Naive thymus-derived CD8-positive, alpha-beta T cell (primary cell): ENCODE measurements at regions not wholly inside any gene's neighbourhood (a gene's known extent, or its start where the extent isn't known, plus 50 kb on each side); places are given as distances from the start of the nearest gene placed in this dataset.

ENCODE experiments used
- ATAC-seq, 2 donors: fragments of 150-1000 bp; cut with Tn5 transposase in 1 of 2; sonication (Bioruptor Pico), chemical (Tn5 transposase) in 1 of 2; 1 replicate in 1 of 2; 2 replicates in 1 of 2; pipeline ENCODE4 v1.10.0; 2021; ENCODE audit warnings: mild to moderate bottlenecking in 2 of 2, moderate library complexity in 2 of 2
- POLR2A ChIA-PET: fragments of 350-600 bp; sonication (Branson Sonifier 250); formaldehyde crosslinking; loops from one replicate; lab custom pipeline; 2021; ENCODE audit warnings: antibody characterized with exemption; lab: Charles Lee
- DNase-seq, 10 donors: peaks; one replicate each; pipeline versions ENCODE4 v3.0.0 to v3.0.0-alpha.2; 2020 to 2022
- H3K27ac Mint-ChIP-seq, 10 donors: one replicate each; pipeline ENCODE4 v1.8.0; 2020 to 2022; ENCODE audit warnings: mild to moderate bottlenecking in 10 of 10, mixed read lengths in 10 of 10, moderate library complexity in 4 of 10, inconsistent platforms in 1 of 10
- H3K27me3 Mint-ChIP-seq, 5 donors: one replicate each; pipeline ENCODE4 v1.8.0; 2021 to 2022; ENCODE audit warnings: mixed read lengths in 5 of 5
- H3K36me3 Mint-ChIP-seq, 3 donors: one replicate each; pipeline ENCODE4 v1.8.0; 2020 to 2022; ENCODE audit warnings: mixed read lengths in 3 of 3, mild to moderate bottlenecking in 2 of 3, inconsistent platforms in 1 of 3
- H3K4me1 Mint-ChIP-seq, 4 donors: one replicate each; pipeline ENCODE4 v1.8.0; 2021 to 2022; ENCODE audit warnings: mixed read lengths in 4 of 4
- H3K4me3 Mint-ChIP-seq, 10 donors: one replicate each; pipeline ENCODE4 v1.8.0; 2020 to 2022; ENCODE audit warnings: mild to moderate bottlenecking in 10 of 10, mixed read lengths in 10 of 10, moderate library complexity in 6 of 10, inconsistent platforms in 1 of 10
- H3K9me3 Mint-ChIP-seq, 9 donors: one replicate each; pipeline ENCODE4 v1.8.0; 2020 to 2022; ENCODE audit warnings: mixed read lengths in 9 of 9, mild to moderate bottlenecking in 3 of 9, inconsistent platforms in 1 of 9, moderate library complexity in 1 of 9

GRCh38 chr9:79127661-79128060, 444.1 kb upstream of the TLE4 start:
- no peak for DNase-seq
- H3K36me3 Mint-ChIP-seq, result no peaks in the 10 kb centered on the region
- H3K4me1 Mint-ChIP-seq, result no peaks in the 10 kb centered on the region
- no peak for ATAC-seq
- H3K4me3 Mint-ChIP-seq, result no peak overlapping the region
- H3K27me3 Mint-ChIP-seq, result peaks cover 0 to 4% (median 0%) of the 10 kb centered on the region in 5 donors
- POLR2A ChIA-PET, result no interaction called here
- no peak overlapping the region for H3K27ac Mint-ChIP-seq
- H3K9me3 Mint-ChIP-seq, result no peaks in the 10 kb centered on the region

DNA sequence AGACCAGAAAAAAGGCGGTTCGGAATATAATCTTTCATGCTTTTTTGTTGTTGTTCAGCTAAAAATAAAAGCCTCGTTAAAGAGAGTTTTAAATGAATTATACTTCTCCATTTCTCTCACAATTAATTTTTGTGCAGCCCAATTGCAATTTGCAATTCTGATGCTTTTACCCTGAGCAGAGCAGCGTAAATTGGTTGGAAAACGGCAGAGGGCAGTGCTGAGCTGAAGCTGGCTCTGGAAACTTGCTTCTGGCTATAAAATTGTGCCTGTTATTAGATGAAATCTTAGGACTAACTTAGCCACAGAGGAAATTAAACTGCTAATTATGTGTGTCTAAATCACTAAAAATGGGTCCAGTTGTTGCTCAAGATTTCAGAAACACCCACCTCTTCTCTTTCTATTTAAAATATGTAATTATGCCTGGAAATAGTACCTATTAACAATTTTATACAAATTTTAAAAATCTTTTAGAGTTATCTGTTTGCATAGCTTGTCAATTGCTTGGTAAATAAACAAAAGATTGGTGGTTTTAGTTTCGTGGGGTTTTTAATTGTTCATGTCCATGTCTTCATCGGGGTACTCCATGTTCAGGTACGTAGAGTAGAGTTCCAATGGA, 441.8 kb upstream of the TLE4 start:
- no peaks in the 10 kb centered on the region for H3K36me3 Mint-ChIP-seq
- H3K27ac Mint-ChIP-seq, result no peak overlapping the region
- DNase-seq (peak in 1 of 10 donors; percentile 4), ATAC-seq (no peak)
- peaks cover 0 to 12% (median 2%) of the 10 kb centered on the region in 5 donors for H3K27me3 Mint-ChIP-seq
- no peak overlapping the region for H3K4me3 Mint-ChIP-seq
- no peaks in the 10 kb centered on the region for H3K9me3 Mint-ChIP-seq
- POLR2A ChIA-PET, result no interaction called here
- H3K4me1 Mint-ChIP-seq, result no peaks in the 10 kb centered on the region

DNA sequence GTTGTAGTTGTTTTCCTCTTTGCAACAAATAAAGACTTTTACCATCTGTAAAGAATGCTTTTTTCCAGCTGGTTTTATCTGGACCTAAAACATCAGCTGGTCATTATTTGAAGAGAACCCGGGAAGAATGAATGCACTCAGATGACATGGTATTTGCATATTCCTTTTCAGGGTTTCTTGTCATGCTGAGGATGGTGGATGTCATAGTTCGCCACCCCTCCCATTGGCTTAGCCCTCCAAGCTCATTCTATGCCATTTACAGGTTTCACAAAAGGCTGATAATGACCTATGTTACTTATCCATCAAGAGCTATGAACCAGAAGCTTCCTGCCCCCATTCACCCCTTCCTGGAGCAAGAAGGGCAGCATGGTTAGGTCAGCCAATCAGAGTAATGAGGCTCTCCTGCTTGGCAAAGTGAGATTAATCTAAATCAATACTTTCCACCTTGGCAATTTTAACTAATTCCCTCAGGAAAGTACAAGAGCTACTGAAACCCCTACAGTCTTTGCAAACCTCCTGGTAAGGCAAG, 440.5 kb upstream of the TLE4 start:
- no peak overlapping the region for H3K4me3 Mint-ChIP-seq
- H3K27ac Mint-ChIP-seq, result no peak overlapping the region
- no peaks in the 10 kb centered on the region for H3K9me3 Mint-ChIP-seq
- no peaks in the 10 kb centered on the region for H3K4me1 Mint-ChIP-seq
- ATAC-seq, result no peak
- no peaks in the 10 kb centered on the region for H3K36me3 Mint-ChIP-seq
- DNase-seq, result no peak
- POLR2A ChIA-PET, result no interaction called here
- peaks cover 0 to 15% (median 5%) of the 10 kb centered on the region in 5 donors for H3K27me3 Mint-ChIP-seq

DNA sequence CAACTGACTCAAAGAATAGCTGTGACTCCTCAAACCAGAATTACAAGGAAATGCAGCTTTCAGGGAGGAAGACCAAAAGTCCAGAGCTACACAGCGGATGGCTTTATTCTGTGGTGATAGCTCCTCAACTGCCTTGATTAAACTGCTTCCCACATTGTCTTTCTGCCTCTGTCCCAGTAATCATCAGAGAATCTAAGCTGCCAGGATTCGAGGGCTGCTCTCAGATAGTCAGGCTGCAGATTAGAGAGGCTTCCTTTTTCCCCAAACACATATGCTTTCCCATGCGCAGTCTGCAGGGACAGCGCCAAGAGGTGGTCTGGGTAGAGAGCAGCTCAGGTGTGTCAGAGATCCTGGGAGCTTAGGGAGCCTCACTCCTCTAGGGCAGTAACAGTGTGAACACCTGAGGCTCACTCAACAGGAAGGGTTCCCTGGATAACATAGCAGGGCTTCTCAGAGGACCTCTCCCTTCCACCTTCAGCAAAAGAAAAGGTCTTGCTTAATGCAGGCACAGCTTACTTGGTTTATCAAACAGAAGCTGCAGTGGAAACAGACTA, 439.9 kb upstream of the TLE4 start:
- no peaks in the 10 kb centered on the region for H3K9me3 Mint-ChIP-seq
- POLR2A ChIA-PET, result no interaction called here
- no peak overlapping the region for H3K4me3 Mint-ChIP-seq
- H3K27me3 Mint-ChIP-seq, result peaks cover 0 to 15% (median 5%) of the 10 kb centered on the region in 5 donors
- H3K27ac Mint-ChIP-seq, result no peak overlapping the region
- ATAC-seq, result no peak
- no peaks in the 10 kb centered on the region for H3K4me1 Mint-ChIP-seq
- no peak for DNase-seq
- H3K36me3 Mint-ChIP-seq, result no peaks in the 10 kb centered on the region

GRCh38 chr9:79134654-79135053, 437.1 kb upstream of the TLE4 start:
- ATAC-seq (no peak), DNase-seq (no peak)
- POLR2A ChIA-PET, result no interaction called here
- no peak overlapping the region for H3K4me3 Mint-ChIP-seq
- no peaks in the 10 kb centered on the region for H3K9me3 Mint-ChIP-seq
- peaks cover 0 to 11% (median 6%) of the 10 kb centered on the region in 5 donors for H3K27me3 Mint-ChIP-seq
- no peaks in the 10 kb centered on the region for H3K4me1 Mint-ChIP-seq
- no peak overlapping the region for H3K27ac Mint-ChIP-seq
- no peaks in the 10 kb centered on the region for H3K36me3 Mint-ChIP-seq

DNA sequence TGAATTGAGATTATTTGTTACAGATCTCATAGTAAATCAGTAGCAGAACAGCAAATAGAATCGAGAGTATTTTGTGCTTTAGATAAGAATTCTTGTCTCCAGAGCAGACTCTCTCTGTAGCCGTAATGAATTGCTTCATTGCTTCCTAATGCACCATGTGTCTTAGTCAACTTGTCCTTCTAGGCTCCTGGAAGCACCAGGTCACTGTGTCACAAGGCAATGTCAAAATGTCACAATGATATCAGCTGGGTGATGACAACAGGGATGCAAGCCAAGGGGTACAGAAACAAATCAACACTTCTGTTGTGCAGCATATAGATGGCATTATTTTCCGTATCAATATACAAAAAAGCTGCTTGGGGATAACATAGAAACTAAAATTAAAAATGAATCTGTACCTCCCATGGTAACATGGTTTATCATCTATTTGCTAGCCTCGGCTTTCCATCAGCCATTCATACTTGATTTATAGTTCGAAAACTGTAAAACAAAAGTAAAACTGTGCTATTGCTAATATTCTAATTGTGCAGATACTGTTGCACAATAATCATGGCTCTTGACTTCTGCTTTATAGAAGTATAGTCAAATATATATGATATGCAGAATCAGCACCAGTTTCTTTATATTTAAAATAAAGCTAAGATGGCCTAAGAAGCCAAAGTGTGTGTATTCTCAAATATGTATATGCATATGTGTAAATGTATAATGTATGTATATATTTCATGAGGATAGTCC, 435.9 kb upstream of the TLE4 start:
- H3K36me3 Mint-ChIP-seq, result no peaks in the 10 kb centered on the region
- DNase-seq, result no peak
- peaks cover 0 to 11% (median 6%) of the 10 kb centered on the region in 5 donors for H3K27me3 Mint-ChIP-seq
- no peaks in the 10 kb centered on the region for H3K9me3 Mint-ChIP-seq
- H3K4me3 Mint-ChIP-seq, result no peak overlapping the region
- no peak for ATAC-seq
- no peak overlapping the region for H3K27ac Mint-ChIP-seq
- H3K4me1 Mint-ChIP-seq, result no peaks in the 10 kb centered on the region
- POLR2A ChIA-PET, result no interaction called here

DNA sequence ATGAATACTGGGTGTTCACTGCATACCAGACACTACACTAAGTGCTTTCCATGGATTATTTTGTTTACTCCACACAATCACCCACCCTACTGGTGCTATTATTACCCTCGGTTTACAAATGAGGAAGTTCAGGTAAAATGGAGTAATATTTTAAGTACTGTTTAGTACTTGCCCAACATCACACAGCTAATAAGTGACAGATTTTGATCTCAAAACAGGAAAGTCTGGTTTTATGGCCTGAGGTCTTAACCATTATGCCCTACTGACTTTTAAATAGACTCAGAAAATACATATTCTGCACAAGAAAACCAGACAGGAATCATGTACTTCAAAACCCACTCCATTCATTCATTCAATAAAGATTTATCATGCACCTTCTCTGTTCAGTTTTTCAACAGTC, 431.0 kb upstream of the TLE4 start:
- DNase-seq, result no peak
- no peak for ATAC-seq
- Mint-ChIP-seq H3K9me3 (no peaks in the 10 kb centered on the region), H3K36me3 (no peaks in the 10 kb centered on the region), H3K27ac (no peak overlapping the region), H3K4me1 (peaks cover 0 to 2% (median 0%) of the 10 kb centered on the region in 4 donors), H3K4me3 (no peak overlapping the region), H3K27me3 (peaks cover 0 to 2% (median 0%) of the 10 kb centered on the region in 5 donors)
- POLR2A ChIA-PET, result no interaction called here

DNA sequence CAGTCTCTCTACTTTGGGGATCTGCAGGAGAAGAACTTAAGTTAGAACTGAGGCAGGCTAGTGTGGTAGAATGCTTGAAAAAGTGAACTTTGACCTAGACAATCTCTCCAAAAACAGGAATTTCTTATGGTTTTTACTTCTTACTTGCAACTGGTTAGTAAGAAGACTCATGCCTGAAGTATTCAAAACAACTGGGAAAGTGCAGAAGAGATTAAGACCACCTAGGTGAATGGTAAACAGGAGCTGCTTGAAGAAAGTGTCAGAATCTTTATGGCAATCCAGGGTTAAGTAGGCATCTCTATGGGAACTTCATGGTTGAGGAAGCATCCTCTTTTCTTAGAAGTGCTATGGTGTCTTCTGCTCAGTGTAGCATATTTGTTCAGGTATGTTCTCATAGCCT, 428.6 kb upstream of the TLE4 start:
- Mint-ChIP-seq H3K27ac (no peak overlapping the region), H3K27me3 (peaks cover 0 to 5% (median 2%) of the 10 kb centered on the region in 5 donors), H3K4me3 (no peak overlapping the region), H3K36me3 (no peaks in the 10 kb centered on the region), H3K4me1 (peaks cover 0 to 2% (median 0%) of the 10 kb centered on the region in 4 donors), H3K9me3 (no peaks in the 10 kb centered on the region)
- no peak for DNase-seq
- POLR2A ChIA-PET, result no interaction called here
- ATAC-seq, result no peak

DNA sequence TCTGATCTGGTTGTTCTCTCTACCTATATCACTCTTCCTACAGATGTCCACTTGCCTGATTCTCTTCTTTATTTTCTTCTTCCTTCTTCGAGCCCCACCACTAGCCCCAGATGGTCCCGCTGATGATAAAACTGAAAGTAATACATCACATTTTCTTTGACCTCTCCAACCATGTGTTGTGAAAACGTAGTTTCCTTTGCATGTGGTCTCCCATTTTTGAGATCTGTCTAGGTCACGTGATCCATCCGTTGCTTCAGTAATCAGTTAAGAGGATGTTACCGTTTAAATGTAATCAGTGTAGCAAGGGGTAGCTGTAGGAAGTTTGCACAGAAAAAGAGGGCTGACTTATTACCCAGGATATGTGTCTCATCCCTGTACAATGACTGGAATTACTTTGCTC, 426.3 kb upstream of the TLE4 start:
- H3K9me3 Mint-ChIP-seq, result no peaks in the 10 kb centered on the region
- H3K4me1 Mint-ChIP-seq, result peaks cover 0 to 2% (median 0%) of the 10 kb centered on the region in 4 donors
- no peak overlapping the region for H3K4me3 Mint-ChIP-seq
- H3K36me3 Mint-ChIP-seq, result no peaks in the 10 kb centered on the region
- DNase-seq (no peak), ATAC-seq (no peak)
- H3K27ac Mint-ChIP-seq, result no peak overlapping the region
- peaks cover 0 to 9% (median 2%) of the 10 kb centered on the region in 5 donors for H3K27me3 Mint-ChIP-seq
- POLR2A ChIA-PET, result no interaction called here

- H3K4me1 Mint-ChIP-seq, result peaks cover 0 to 4% (median 0%) of the 10 kb centered on the region in 4 donors
- POLR2A ChIA-PET, result no interaction called here
- no peak for DNase-seq
- no peaks in the 10 kb centered on the region for H3K9me3 Mint-ChIP-seq
- peaks cover 2 to 18% (median 3%) of the 10 kb centered on the region in 5 donors for H3K27me3 Mint-ChIP-seq
- H3K36me3 Mint-ChIP-seq, result no peaks in the 10 kb centered on the region
- no peak overlapping the region for H3K4me3 Mint-ChIP-seq
- no peak for ATAC-seq
- H3K27ac Mint-ChIP-seq, result no peak overlapping the region
Observed at GRCh38 chr9:79149585-79149984, 422.2 kb upstream of the TLE4 start.

DNA sequence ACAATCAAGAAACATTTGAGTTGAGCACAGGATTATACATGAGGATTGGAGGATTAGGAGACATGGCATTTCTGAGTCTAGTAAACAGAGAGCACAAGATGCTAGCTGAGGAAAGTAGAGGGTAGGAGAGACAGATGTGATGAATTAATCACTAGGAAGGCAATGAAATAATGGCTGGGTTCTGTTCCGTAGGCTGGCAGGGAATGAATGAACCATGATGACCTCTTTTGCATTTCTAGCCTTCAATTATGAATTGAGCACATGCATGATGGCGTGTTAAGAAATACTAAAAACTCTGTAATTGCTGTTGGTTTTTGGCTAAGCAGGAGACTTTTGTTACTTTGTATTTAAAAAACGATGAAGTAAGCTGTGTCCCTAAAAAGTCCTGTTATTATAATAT, 420.0 kb upstream of the TLE4 start:
- ATAC-seq, result no peak

DNA sequence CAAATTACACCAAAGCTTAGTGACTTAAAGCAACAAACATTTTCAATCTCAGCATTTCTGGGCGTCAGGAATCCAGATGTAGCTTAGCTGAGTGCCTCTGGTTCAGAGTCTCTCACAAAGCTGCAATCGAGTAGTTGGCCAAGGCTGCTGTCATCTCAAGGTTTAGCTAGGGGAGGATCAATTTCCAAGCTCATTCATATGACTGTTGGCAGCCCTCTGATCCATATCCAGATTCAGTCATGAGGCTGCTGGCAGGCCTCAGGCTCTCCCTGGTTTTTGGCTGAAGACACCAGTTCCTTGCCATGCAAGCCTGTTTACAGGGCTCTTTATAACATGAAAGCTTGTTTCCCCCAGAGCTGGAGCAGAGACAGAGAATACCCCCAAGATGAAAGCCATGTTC, 419.5 kb upstream of the TLE4 start:
- no peak for ATAC-seq
- POLR2A ChIA-PET, result no interaction called here
- no peak overlapping the region for H3K27ac Mint-ChIP-seq
- no peak overlapping the region for H3K4me3 Mint-ChIP-seq
- DNase-seq, result no peak
- no peaks in the 10 kb centered on the region for H3K36me3 Mint-ChIP-seq
- H3K9me3 Mint-ChIP-seq, result no peaks in the 10 kb centered on the region
- H3K4me1 Mint-ChIP-seq, result peaks cover 0 to 2% (median 0%) of the 10 kb centered on the region in 4 donors
- H3K27me3 Mint-ChIP-seq, result peaks cover 0 to 18% (median 3%) of the 10 kb centered on the region in 5 donors

More for the DNA sequence above, 420.0 kb upstream of the TLE4 start:
- Mint-ChIP-seq H3K4me3 (no peak overlapping the region), H3K36me3 (no peaks in the 10 kb centered on the region), H3K27ac (no peak overlapping the region), H3K27me3 (peaks cover 0 to 18% (median 3%) of the 10 kb centered on the region in 5 donors), H3K9me3 (no peaks in the 10 kb centered on the region), H3K4me1 (peaks cover 0 to 2% (median 0%) of the 10 kb centered on the region in 4 donors)
- POLR2A ChIA-PET, result no interaction called here
- DNase-seq, result no peak

GRCh38 chr9:79154806-79155205, 417.0 kb upstream of the TLE4 start:
- ATAC-seq (no peak), DNase-seq (no peak)
- Mint-ChIP-seq H3K27ac (no peak overlapping the region), H3K4me1 (peaks cover 0 to 2% (median 0%) of the 10 kb centered on the region in 4 donors), H3K9me3 (no peaks in the 10 kb centered on the region), H3K4me3 (no peak overlapping the region), H3K36me3 (no peaks in the 10 kb centered on the region), H3K27me3 (peaks cover 0 to 12% (median 3%) of the 10 kb centered on the region in 5 donors)
- POLR2A ChIA-PET, result no interaction called here
